ENCODE measurements at regions not wholly inside any gene's neighbourhood (a gene's known extent, or its start where the extent isn't known, plus 50 kb on each side); places are given as distances from the start of the nearest gene placed in this dataset.

DNA sequence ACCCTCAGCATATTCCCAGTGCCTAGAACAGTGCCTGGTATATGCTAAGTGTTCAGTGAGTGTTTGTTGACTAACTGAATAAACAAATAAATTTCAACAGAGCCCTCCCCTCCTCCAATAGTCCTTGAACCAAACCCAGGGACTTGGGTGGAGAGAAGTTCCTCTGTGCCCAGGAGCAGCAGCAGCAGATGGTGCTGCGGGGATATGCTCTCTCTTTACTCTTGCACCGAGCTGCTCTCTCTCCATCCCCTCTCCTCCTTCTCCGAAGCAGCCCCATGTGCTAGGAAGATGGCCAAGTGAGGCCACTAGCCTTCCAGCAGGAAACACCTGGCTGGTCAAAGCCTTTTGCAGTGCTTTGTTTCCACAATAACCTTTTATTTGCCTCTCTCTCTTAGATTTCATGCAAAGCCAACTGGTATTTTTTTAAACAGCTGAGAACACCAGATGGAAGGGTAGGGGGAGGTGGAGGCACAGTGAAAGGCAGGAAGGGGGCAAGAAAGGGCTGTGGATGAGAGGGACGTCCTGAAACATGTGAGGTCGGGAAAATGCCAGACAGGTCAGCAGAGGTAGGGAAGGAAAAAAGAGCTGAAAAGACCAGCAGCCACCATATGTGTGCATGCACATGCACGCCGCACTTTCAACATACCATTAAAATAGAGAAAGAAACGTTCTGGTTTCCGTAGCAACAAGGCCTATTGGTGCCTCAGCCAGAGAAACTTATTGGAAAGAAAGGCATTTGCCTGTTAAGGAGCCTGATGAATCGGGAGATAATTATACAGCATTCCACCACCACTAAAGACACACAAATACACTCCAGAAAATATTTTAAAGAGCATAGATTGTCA, 78.9 kb downstream of the EMP1 start:
- Histone ChIP-seq H3K27ac (ENCODE audit: low read depth, low read length) (no peak overlapping the region), H3K36me3 (ENCODE audit: control insufficient read depth in 5 of 5, insufficient read depth in 5 of 5, low read length in 5 of 5) (no peaks in the 10 kb centered on the region)

DNA sequence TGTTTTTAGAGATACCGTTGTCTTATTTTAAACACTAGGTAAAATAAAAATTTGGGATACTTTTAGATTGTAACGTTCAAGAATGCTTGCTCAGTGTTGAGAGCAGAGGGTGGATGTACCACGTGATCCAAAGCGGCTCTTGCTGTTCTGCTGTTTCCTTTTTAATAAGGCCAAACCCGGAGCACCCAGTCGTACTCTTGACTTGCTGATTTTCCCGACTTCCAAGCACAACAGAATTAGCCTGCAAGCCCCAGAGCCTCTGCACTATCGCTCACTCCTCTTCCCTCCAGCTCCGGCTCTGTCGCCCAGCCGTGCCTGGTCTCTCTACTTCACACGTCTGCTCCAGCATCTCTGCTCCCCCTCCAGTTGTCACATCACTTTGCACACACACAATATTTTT, 77.3 kb downstream of the EMP1 start:
- no peaks in the 10 kb centered on the region for H3K9me3 ChIP-seq (ENCODE audit: control insufficient read depth in 5 of 5, low read length in 5 of 5)
- H3K27me3 ChIP-seq (ENCODE audit: control insufficient read depth in 5 of 5, insufficient read depth in 4 of 5, low read length in 5 of 5): peaks cover 0 to 3% (median 0%) of the 10 kb centered on the region in 5 donors
- peaks cover 0 to 28% (median 20%) of the 10 kb centered on the region in 5 donors for H3K4me1 ChIP-seq (ENCODE audit: control insufficient read depth in 5 of 5, insufficient read depth in 5 of 5, low read length in 5 of 5)
- H3K36me3 ChIP-seq (ENCODE audit: control insufficient read depth in 5 of 5, insufficient read depth in 5 of 5, low read length in 5 of 5): no peaks in the 10 kb centered on the region
- H3K27ac ChIP-seq (ENCODE audit: low read depth, low read length): no peak overlapping the region
- H3K4me3 ChIP-seq (ENCODE audit: low read depth in 1 of 5, low read length in 5 of 5): peak overlapping the region in 2 of 5 donors; percentile 20 to 54
- no peak overlapping the region for H3K9ac ChIP-seq (ENCODE audit: low read length in 5 of 5)

More for the DNA sequence above, 78.9 kb downstream of the EMP1 start:
- peaks cover 0 to 28% (median 20%) of the 10 kb centered on the region in 5 donors for H3K4me1 ChIP-seq (ENCODE audit: control insufficient read depth in 5 of 5, insufficient read depth in 5 of 5, low read length in 5 of 5)
- H3K4me3 ChIP-seq (ENCODE audit: low read depth in 1 of 5, low read length in 5 of 5): no peak overlapping the region
- H3K9ac ChIP-seq (ENCODE audit: low read length in 5 of 5): no peak overlapping the region
- H3K27me3 ChIP-seq (ENCODE audit: control insufficient read depth in 5 of 5, insufficient read depth in 4 of 5, low read length in 5 of 5): peaks cover 0 to 3% (median 0%) of the 10 kb centered on the region in 5 donors
- H3K9me3 ChIP-seq (ENCODE audit: control insufficient read depth in 5 of 5, low read length in 5 of 5): no peaks in the 10 kb centered on the region

DNA sequence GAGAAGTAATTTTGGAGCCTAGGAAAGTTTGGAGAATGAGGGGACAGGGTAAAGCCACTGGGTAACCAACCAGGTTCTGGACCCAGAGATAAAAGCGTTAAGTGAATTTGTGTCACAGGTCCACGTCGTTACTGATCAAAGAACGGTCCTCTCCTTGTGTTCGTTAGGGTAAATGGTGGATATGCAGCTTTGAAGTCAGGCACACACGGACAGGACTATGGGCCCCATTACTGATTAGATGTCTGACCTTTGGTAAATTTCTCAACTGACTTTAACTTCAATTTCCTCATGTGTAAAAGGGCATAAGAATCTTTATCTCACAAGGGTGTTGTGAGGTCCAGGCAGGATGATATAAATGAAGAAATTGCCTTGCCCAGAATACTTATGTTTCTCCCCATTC, 76.6 kb downstream of the EMP1 start:
- Histone ChIP-seq H3K9ac (ENCODE audit: low read length in 5 of 5) (no peak overlapping the region), H3K36me3 (ENCODE audit: control insufficient read depth in 5 of 5, insufficient read depth in 5 of 5, low read length in 5 of 5) (no peaks in the 10 kb centered on the region), H3K9me3 (ENCODE audit: control insufficient read depth in 5 of 5, low read length in 5 of 5) (no peaks in the 10 kb centered on the region), H3K27ac (ENCODE audit: low read depth, low read length) (no peak overlapping the region), H3K4me3 (ENCODE audit: low read depth in 1 of 5, low read length in 5 of 5) (no peak overlapping the region), H3K4me1 (ENCODE audit: control insufficient read depth in 5 of 5, insufficient read depth in 5 of 5, low read length in 5 of 5) (peaks cover 0 to 22% (median 16%) of the 10 kb centered on the region in 5 donors), H3K27me3 (ENCODE audit: control insufficient read depth in 5 of 5, insufficient read depth in 4 of 5, low read length in 5 of 5) (peaks cover 0 to 3% (median 0%) of the 10 kb centered on the region in 5 donors)

DNA sequence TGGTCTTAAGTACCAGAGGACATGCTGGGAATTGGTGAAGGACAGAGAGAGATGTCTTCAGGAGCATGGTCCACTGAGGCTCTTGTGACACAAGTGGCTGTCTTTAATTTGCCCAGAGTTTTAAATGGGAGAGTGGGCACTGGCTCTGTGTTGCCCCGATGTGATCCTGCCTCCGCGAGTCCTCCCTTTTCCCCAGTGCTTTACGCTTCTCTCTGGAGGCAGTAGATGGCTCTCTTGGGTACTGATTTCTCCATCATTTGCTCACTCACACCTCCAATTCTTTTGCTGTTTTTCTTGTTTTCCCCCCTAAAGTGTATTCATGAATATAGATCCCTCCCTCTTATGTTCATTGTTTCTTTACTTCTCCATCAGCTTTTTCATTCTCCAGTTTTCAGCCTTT, 74.3 kb downstream of the EMP1 start:
- H3K4me1 ChIP-seq (ENCODE audit: control insufficient read depth in 5 of 5, insufficient read depth in 5 of 5, low read length in 5 of 5): peaks cover 0 to 11% (median 6%) of the 10 kb centered on the region in 5 donors
- H3K27me3 ChIP-seq (ENCODE audit: control insufficient read depth in 5 of 5, insufficient read depth in 4 of 5, low read length in 5 of 5): peaks cover 0 to 3% (median 0%) of the 10 kb centered on the region in 5 donors
- H3K4me3 ChIP-seq (ENCODE audit: low read depth in 1 of 5, low read length in 5 of 5): no peak overlapping the region
- no peak overlapping the region for H3K27ac ChIP-seq (ENCODE audit: low read depth, low read length)
- no peaks in the 10 kb centered on the region for H3K9me3 ChIP-seq (ENCODE audit: control insufficient read depth in 5 of 5, low read length in 5 of 5)
- H3K36me3 ChIP-seq (ENCODE audit: control insufficient read depth in 5 of 5, insufficient read depth in 5 of 5, low read length in 5 of 5): no peaks in the 10 kb centered on the region
- no peak overlapping the region for H3K9ac ChIP-seq (ENCODE audit: low read length in 5 of 5)

Data from subcutaneous abdominal adipose tissue (tissue), 5 donors.